GM18498 (cell line): ENCODE measurements at regions not wholly inside any gene's neighbourhood (a gene's known extent, or its start where the extent isn't known, plus 50 kb on each side); places are given as distances from the start of the nearest gene placed in this dataset.
"Not testable (repeated sequence)": the region's sequence is repeated elsewhere in the genome, so short reads cannot be mapped to it uniquely, and the experiment has no call there.

Experiments used
- ATAC-seq: cut with Tn5 transposase; IDR thresholded peaks from one replicate; pipeline ENCODE4 v1.9.1; 2021; ENCODE audit warnings: mild to moderate bottlenecking, moderate library complexity; ENCODE audit not compliant: unreplicated experiment

- ATAC-seq, result no peak
These were observed 195.9 kb downstream of the ACKR3 start for GRCh38 chr2:236765478-236765877.

- ATAC-seq, result no peak
These were observed 197.2 kb downstream of the ACKR3 start for GRCh38 chr2:236766850-236767249.

GRCh38 chr2:236767941-236768340 lies 198.3 kb downstream of the ACKR3 start:
- ATAC-seq, result no peak

- no peak for ATAC-seq
These were observed 198.9 kb downstream of the ACKR3 start for GRCh38 chr2:236768393-236769140.

GRCh38 chr2:236769981-236770671 lies 200.5 kb downstream of the ACKR3 start:
- ATAC-seq, result no peak

GRCh38 chr2:236772220-236772837 lies 202.7 kb downstream of the ACKR3 start:
- ATAC-seq, result no peak

- no peak for ATAC-seq
These were observed 203.6 kb downstream of the ACKR3 start for GRCh38 chr2:236773206-236773605.

GRCh38 chr2:236774171-236774570 lies 204.5 kb downstream of the ACKR3 start:
- ATAC-seq, result no peak

- ATAC-seq, result no peak
These were observed 205.9 kb downstream of the ACKR3 start for GRCh38 chr2:236775511-236775910.

- ATAC-seq, result no peak
These were observed 206.6 kb downstream of the ACKR3 start for GRCh38 chr2:236776206-236776605.

GRCh38 chr2:236776695-236777251 lies 207.1 kb downstream of the ACKR3 start:
- ATAC-seq, result no peak

GRCh38 chr2:236777408-236777807 lies 207.8 kb downstream of the ACKR3 start:
- no peak for ATAC-seq

GRCh38 chr2:236781933-236782816 lies 212.6 kb downstream of the ACKR3 start:
- ATAC-seq, result no peak

GRCh38 chr2:236782938-236783337 lies 213.3 kb downstream of the ACKR3 start:
- no peak for ATAC-seq

GRCh38 chr2:236783417-236784020 lies 213.9 kb downstream of the ACKR3 start:
- no peak for ATAC-seq

- no peak for ATAC-seq
These were observed 216.0 kb downstream of the ACKR3 start for GRCh38 chr2:236785611-236786057.

- ATAC-seq, result no peak
These were observed 217.1 kb downstream of the ACKR3 start for GRCh38 chr2:236786751-236787150.

- not testable (repeated sequence) for ATAC-seq
These were observed 217.8 kb downstream of the ACKR3 start for GRCh38 chr2:236787376-236787775.

GRCh38 chr2:236787885-236788284 lies 218.3 kb downstream of the ACKR3 start:
- no peak for ATAC-seq

- ATAC-seq, result no peak
These were observed 221.3 kb downstream of the ACKR3 start for GRCh38 chr2:236790963-236791362.
